SK-N-SH (cell line): ENCODE measurements at regions not wholly inside any gene's neighbourhood (a gene's known extent, or its start where the extent isn't known, plus 50 kb on each side); places are given as distances from the start of the nearest gene placed in this dataset.

ENCODE experiments used
- CTCF ChIA-PET: fragments of 300-600, 350-600 bp; formaldehyde crosslinking; extraction: SDS; loops from one replicate; lab custom pipeline; 2021; lab: Yijun Ruan, JAX
- POLR2A ChIA-PET: fragments of 350-600 bp; sonication (Branson Sonifier 250); formaldehyde crosslinking; extraction: SDS; loops from one replicate; lab custom pipeline; 2020; ENCODE audit warnings: antibody characterized with exemption, inconsistent platforms; lab: Yijun Ruan, JAX
- DNase-seq: peaks from one replicate; pipeline ENCODE4 v3.0.0; 2012
- H2AFZ ChIP-seq: fragments of 200-600 bp; sonication (generic); 2 replicates; pipeline ENCODE4 v1.8.1; 2016; ENCODE audit warnings: antibody characterized with exemption, mild to moderate bottlenecking, low read depth
- H3F3A ChIP-seq: fragments of 200-600 bp; sonication (generic); replicated peaks from 2 replicates; pipeline ENCODE3; 2016; ENCODE audit warnings: antibody characterized with exemption, mild to moderate bottlenecking; ENCODE audit not compliant: insufficient read depth
- H3K27ac ChIP-seq, 2 experiments: fragments of 200-500 bp in 1 of 2; fragments of 200-600 bp in 1 of 2; sonication (Bioruptor generic) in 1 of 2; sonication (generic), shearing (Covaris generic) in 1 of 2; 2 replicates each; pipeline versions ENCODE4 v1.5.1 to v1.6.1; 2014 to 2016; ENCODE audit warnings: low read depth in 2 of 2, inconsistent platforms in 1 of 2, low read length in 1 of 2, mild to moderate bottlenecking in 1 of 2, mixed read lengths in 1 of 2
- H3K27me3 ChIP-seq: fragments of 200-600 bp; sonication (generic), shearing (Covaris generic); 2 replicates; pipeline ENCODE4 v1.6.1; 2016; ENCODE audit warnings: mixed run types; ENCODE audit not compliant: insufficient read depth
- H3K36me3 ChIP-seq, 2 experiments: fragments of 200-500 bp in 1 of 2; fragments of 200-600 bp in 1 of 2; sonication (Bioruptor generic) in 1 of 2; sonication (generic) in 1 of 2; replicated peaks in 1 of 2; 2 replicates each; pipeline versions ENCODE3 to v1.5.1; 2014 to 2016; ENCODE audit warnings: low read length in 1 of 2, mild to moderate bottlenecking in 1 of 2; ENCODE audit not compliant: insufficient read depth in 2 of 2, control insufficient read depth in 1 of 2
- H3K4me1 ChIP-seq, 2 experiments: fragments of 200-500 bp in 1 of 2; fragments of 200-600 bp in 1 of 2; sonication (Bioruptor generic) in 1 of 2; sonication (generic), shearing (Covaris generic) in 1 of 2; 2 replicates each; pipeline versions ENCODE4 v1.5.1 to v1.6.1; 2014 to 2016; ENCODE audit warnings: low read depth in 1 of 2, low read length in 1 of 2, mixed run types in 1 of 2; ENCODE audit not compliant: insufficient read depth in 2 of 2, control insufficient read depth in 1 of 2
- H3K4me2 ChIP-seq: fragments of 200-600 bp; sonication (generic), shearing (Covaris generic); 2 replicates; pipeline ENCODE4 v1.6.1; 2017; ENCODE audit warnings: mixed run types
- H3K4me3 ChIP-seq, 2 experiments: fragments of 200-500 bp in 1 of 2; fragments of 200-600 bp in 1 of 2; sonication (Bioruptor generic) in 1 of 2; sonication (generic), shearing (Covaris generic) in 1 of 2; 2 replicates each; pipeline versions ENCODE4 v1.5.1 to v1.8.1; 2014 to 2016; ENCODE audit warnings: low read depth in 2 of 2, inconsistent platforms in 1 of 2, low read length in 1 of 2, mild to moderate bottlenecking in 1 of 2, mixed read lengths in 1 of 2, moderate library complexity in 1 of 2
- H3K79me2 ChIP-seq: fragments of 200-600 bp; sonication (generic); 2 replicates; pipeline ENCODE4 v1.8.1; 2017; ENCODE audit warnings: mild to moderate bottlenecking; ENCODE audit not compliant: insufficient read depth
- H3K9ac ChIP-seq: fragments of 200-600 bp; sonication (generic); 2 replicates; pipeline ENCODE4 v1.6.1; 2017; ENCODE audit warnings: mixed run types
- H3K9me2 ChIP-seq: fragments of 200-600 bp; sonication (generic); 2 replicates; pipeline ENCODE4 v1.6.1; 2017; ENCODE audit warnings: mixed run types
- H3K9me3 ChIP-seq: fragments of 200-600 bp; sonication (generic); 2 replicates; pipeline ENCODE4 v1.6.1; 2017; ENCODE audit warnings: mixed run types, mild to moderate bottlenecking, moderate library complexity
- H4K20me1 ChIP-seq: fragments of 200-600 bp; sonication (generic); 2 replicates; pipeline ENCODE4 v1.6.1; 2017; ENCODE audit warnings: mild to moderate bottlenecking, mixed run types; ENCODE audit not compliant: insufficient read depth
- EP300 ChIP-seq, 2 experiments: IDR thresholded peaks; 2 replicates each; pipeline versions ENCODE4 v1.4.0 to v1.6.1; 2012; ENCODE audit warnings: borderline replicate concordance in 1 of 2, low read depth in 1 of 2, low read length in 1 of 2
- EZH2phosphoT487 ChIP-seq: fragments of 200-600 bp; sonication (generic); IDR thresholded peaks from 2 replicates; pipeline ENCODE4 v1.6.1; 2017; ENCODE audit warnings: low read depth, mixed run types, mild to moderate bottlenecking, antibody characterized with exemption, moderate library complexity, borderline replicate concordance
- FOSL2 ChIP-seq: IDR thresholded peaks from 2 replicates; pipeline ENCODE4 v1.4.0; 2012; ENCODE audit warnings: low read depth, mild to moderate bottlenecking, moderate library complexity, borderline replicate concordance
- GABPA ChIP-seq: IDR thresholded peaks from 2 replicates; pipeline ENCODE4 v1.4.0; 2012; ENCODE audit warnings: low read depth, mild to moderate bottlenecking
- MXI1 ChIP-seq: IDR thresholded peaks from 2 replicates; pipeline ENCODE4 v1.6.1; 2012; ENCODE audit warnings: mild to moderate bottlenecking, low read depth, low read length, improper control_type of control experiment
- NFIC ChIP-seq: IDR thresholded peaks from 2 replicates; pipeline ENCODE4 v1.4.0; 2012; ENCODE audit warnings: borderline replicate concordance
- NRF1 ChIP-seq: IDR thresholded peaks from 2 replicates; pipeline ENCODE4 v1.6.1; 2012; ENCODE audit warnings: low read depth, mild to moderate bottlenecking, low read length
- POLR2AphosphoS5 ChIP-seq: IDR thresholded peaks from 2 replicates; pipeline ENCODE4 v1.6.1; 2012; ENCODE audit warnings: low read depth, low read length
- RCOR1 ChIP-seq: fragments of 150-350 bp; IDR thresholded peaks from 2 replicates; pipeline ENCODE4 v1.6.1; 2017; ENCODE audit warnings: antibody characterized with exemption, low read length
- RFX5 ChIP-seq: IDR thresholded peaks from 2 replicates; pipeline ENCODE4 v1.6.1; 2012; ENCODE audit warnings: mild to moderate bottlenecking, improper control_type of control experiment, low read length
- RXRA ChIP-seq: IDR thresholded peaks from 2 replicates; pipeline ENCODE4 v1.4.0; 2012; ENCODE audit warnings: low read depth, mild to moderate bottlenecking, borderline replicate concordance
- TAF1 ChIP-seq: IDR thresholded peaks from 2 replicates; pipeline ENCODE4 v1.6.1; 2012; ENCODE audit warnings: low read depth, mild to moderate bottlenecking, low read length, moderate library complexity, borderline replicate concordance
- TEAD4 ChIP-seq: IDR thresholded peaks from 2 replicates; pipeline ENCODE4 v1.4.0; 2012; ENCODE audit warnings: mild to moderate bottlenecking, borderline replicate concordance; ENCODE audit not compliant: insufficient read depth
- WGBS: methylation state at CpG from one replicate; pipeline ENCODE4 v1.1.6; 2017; ENCODE audit warnings: low lambda C conversion rate; 5-methylcytosine and 5-hydroxymethylcytosine counted together
- TF ChIP-seq, protein P1 (sequence below): IDR thresholded peaks from 2 replicates; pipeline ENCODE4 v1.4.0; 2012; ENCODE audit warnings: low read depth, borderline replicate concordance
- TF ChIP-seq, protein P2 (sequence below): IDR thresholded peaks from 2 replicates; pipeline ENCODE4; 2012
- TF ChIP-seq, protein P3 (sequence below): IDR thresholded peaks from 2 replicates; pipeline ENCODE4 v1.4.0; 2012; ENCODE audit warnings: low read depth, borderline replicate concordance

DNA sequence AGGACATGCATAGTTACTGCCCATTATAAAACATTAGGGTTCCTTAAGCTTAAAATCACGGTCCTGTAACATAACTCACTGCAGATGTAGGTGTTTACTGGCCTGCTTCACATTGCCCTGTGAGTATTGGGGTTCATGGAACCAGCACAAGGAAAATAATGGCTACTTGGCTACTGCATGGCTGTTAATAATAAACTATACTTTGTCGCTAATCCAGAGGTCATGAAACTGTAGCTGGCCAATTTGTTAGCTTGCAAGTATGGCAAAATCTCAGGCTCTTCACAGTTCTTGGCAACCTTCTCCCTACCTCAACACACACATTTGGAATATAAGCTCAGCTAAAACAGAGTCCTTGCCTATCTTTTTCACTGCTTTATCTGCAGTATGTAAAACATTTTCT, 274.0 kb upstream of the NR5A2 start (continued):
- TF ChIP-seq MXI1 (no peak), RXRA (no peak)
- TF ChIP-seq, all 33 proteins: peak for 0

DNA sequence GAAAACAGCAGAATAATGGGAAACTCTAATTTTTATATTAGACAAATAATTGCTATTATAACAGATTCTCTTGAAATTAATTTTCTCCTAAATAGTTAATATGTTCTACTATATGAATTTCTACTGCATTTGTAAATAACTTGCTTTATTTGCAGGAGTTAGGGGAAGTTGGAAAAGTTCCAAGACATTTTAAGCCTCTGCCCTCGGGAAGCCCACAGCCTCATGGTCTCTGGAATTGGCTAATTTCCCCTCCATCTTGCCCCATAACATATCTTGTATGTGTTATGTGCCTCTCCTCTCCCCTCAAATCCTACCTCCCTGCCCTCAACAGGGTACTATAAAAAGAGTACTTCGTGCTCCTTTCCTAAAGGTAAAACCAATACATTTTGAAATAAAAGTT, 271.4 kb upstream of the NR5A2 start:
- Histone ChIP-seq H3K27ac (no peak overlapping the region), H3K4me1 (no peaks in the 10 kb centered on the region), H3K4me3 (no peak overlapping the region), H3K4me2 (no peak overlapping the region), H3K27me3 (no peaks in the 10 kb centered on the region), H3K9me3 (no peaks in the 10 kb centered on the region)
- TF ChIP-seq, protein P1, sequence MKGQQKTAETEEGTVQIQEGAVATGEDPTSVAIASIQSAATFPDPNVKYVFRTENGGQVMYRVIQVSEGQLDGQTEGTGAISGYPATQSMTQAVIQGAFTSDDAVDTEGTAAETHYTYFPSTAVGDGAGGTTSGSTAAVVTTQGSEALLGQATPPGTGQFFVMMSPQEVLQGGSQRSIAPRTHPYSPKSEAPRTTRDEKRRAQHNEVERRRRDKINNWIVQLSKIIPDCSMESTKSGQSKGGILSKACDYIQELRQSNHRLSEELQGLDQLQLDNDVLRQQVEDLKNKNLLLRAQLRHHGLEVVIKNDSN: no peak
- TF ChIP-seq TAF1 (no peak), EZH2phosphoT487 (no peak)
- TF ChIP-seq, all 33 proteins: peak for 0
- H2AFZ ChIP-seq: no peak overlapping the region
- WGBS: 32% methylated on average over 2 of the region's 2 CpGs
- no peaks in the 10 kb centered on the region for H4K20me1 ChIP-seq
- ChIA-PET POLR2A (no interaction called here), CTCF (no interaction called here)
- H3K79me2 ChIP-seq: no peaks in the 10 kb centered on the region
- no peak for DNase-seq
- no peak overlapping the region for H3K9ac ChIP-seq
- H3K36me3 ChIP-seq: no peaks in the 10 kb centered on the region
- no peaks in the 10 kb centered on the region for H3K9me2 ChIP-seq
- H3F3A ChIP-seq: no peaks in the 10 kb centered on the region

GRCh38 chr1:199758626-199759255, 268.8 kb upstream of the NR5A2 start:
- POLR2A ChIA-PET: no interaction called here
- TF ChIP-seq TEAD4 (no peak), POLR2AphosphoS5 (no peak), EP300 (IDR thresholded peaks at IDR 0.05; ENCODE audit: borderline replicate concordance in 1 of 2, low read depth in 1 of 2, low read length in 1 of 2) (no peak), NFIC (no peak), RCOR1 (no peak), FOSL2 (no peak), RFX5 (no peak), EZH2phosphoT487 (no peak), TAF1 (no peak), NRF1 (no peak), GABPA (no peak)
- TF ChIP-seq, protein P2, sequence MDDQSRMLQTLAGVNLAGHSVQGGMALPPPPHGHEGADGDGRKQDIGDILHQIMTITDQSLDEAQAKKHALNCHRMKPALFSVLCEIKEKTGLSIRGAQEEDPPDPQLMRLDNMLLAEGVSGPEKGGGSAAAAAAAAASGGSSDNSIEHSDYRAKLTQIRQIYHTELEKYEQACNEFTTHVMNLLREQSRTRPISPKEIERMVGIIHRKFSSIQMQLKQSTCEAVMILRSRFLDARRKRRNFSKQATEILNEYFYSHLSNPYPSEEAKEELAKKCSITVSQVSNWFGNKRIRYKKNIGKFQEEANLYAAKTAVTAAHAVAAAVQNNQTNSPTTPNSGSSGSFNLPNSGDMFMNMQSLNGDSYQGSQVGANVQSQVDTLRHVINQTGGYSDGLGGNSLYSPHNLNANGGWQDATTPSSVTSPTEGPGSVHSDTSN: no peak
- TF ChIP-seq, protein P1: no peak
- TF ChIP-seq, protein P3, sequence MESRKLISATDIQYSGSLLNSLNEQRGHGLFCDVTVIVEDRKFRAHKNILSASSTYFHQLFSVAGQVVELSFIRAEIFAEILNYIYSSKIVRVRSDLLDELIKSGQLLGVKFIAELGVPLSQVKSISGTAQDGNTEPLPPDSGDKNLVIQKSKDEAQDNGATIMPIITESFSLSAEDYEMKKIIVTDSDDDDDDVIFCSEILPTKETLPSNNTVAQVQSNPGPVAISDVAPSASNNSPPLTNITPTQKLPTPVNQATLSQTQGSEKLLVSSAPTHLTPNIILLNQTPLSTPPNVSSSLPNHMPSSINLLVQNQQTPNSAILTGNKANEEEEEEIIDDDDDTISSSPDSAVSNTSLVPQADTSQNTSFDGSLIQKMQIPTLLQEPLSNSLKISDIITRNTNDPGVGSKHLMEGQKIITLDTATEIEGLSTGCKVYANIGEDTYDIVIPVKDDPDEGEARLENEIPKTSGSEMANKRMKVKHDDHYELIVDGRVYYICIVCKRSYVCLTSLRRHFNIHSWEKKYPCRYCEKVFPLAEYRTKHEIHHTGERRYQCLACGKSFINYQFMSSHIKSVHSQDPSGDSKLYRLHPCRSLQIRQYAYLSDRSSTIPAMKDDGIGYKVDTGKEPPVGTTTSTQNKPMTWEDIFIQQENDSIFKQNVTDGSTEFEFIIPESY: no peak
- CTCF ChIA-PET: no interaction called here

More at GRCh38 chr1:199758626-199759255, 268.8 kb upstream of the NR5A2 start:
- WGBS: 34% methylated on average over 3 of the region's 3 CpGs
- DNase-seq: no peak
- H3K4me1 ChIP-seq: no peaks in the 10 kb centered on the region
- no peaks in the 10 kb centered on the region for H3K9me2 ChIP-seq
- H3K4me2 ChIP-seq: no peak overlapping the region
- H3K9ac ChIP-seq: no peak overlapping the region
- H3K4me3 ChIP-seq: no peak overlapping the region
- no peaks in the 10 kb centered on the region for H4K20me1 ChIP-seq
- H3K9me3 ChIP-seq: no peaks in the 10 kb centered on the region
- no peaks in the 10 kb centered on the region for H3F3A ChIP-seq
- H3K27me3 ChIP-seq: no peaks in the 10 kb centered on the region
- no peaks in the 10 kb centered on the region for H3K36me3 ChIP-seq
- no peaks in the 10 kb centered on the region for H3K79me2 ChIP-seq
- no peak overlapping the region for H2AFZ ChIP-seq
- no peak overlapping the region for H3K27ac ChIP-seq
